Tibial nerve (tissue), 3 donors: ENCODE measurements at regions not wholly inside any gene's neighbourhood (a gene's known extent, or its start where the extent isn't known, plus 50 kb on each side); places are given as distances from the start of the nearest gene placed in this dataset.

ENCODE experiments used
- EP300 ChIP-seq, 2 donors: sonication (generic); formaldehyde crosslinking; IDR thresholded peaks; one replicate each; pipeline ENCODE4 v1.6.1; 2017; ENCODE audit warnings: antibody characterized with exemption in 2 of 2, mild to moderate bottlenecking in 1 of 2
- POLR2A ChIP-seq, 2 donors: fragments of 450-650 bp; IDR thresholded peaks; one replicate each; pipeline ENCODE4 v1.6.1; 2017; ENCODE audit warnings: antibody characterized with exemption in 2 of 2, mild to moderate bottlenecking in 2 of 2, moderate library complexity in 2 of 2

DNA sequence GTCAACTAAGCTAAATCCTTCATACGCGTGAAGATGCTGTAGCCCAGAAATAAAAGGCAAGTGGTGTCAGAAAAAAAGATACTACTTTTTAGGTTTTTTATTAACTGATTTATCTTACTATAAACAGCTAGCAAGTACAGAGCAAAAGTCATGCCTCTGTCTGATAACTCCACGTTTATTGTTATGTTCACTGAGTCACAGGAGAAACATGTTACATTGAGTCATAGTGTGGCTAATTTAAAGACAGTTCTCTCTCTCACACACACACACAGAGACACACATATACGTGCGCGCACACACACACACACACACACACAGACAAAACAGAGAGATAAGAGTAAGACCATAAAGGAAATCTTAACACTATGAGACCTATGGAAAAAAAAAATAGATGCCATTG lies 770.0 kb upstream of the CDH10 start:
- TF ChIP-seq POLR2A (IDR thresholded peaks at IDR 0.05) (no peak), EP300 (IDR thresholded peaks at IDR 0.05) (no peak)
